ELF-1 (cell line): ENCODE measurements at regions not wholly inside any gene's neighbourhood (a gene's known extent, or its start where the extent isn't known, plus 50 kb on each side); places are given as distances from the start of the nearest gene placed in this dataset.
A peak's percentile ranks its signal among the peaks of the same experiment; 100 is the strongest.
"Not testable (repeated sequence)": the region's sequence is repeated elsewhere in the genome, so short reads cannot be mapped to it uniquely, and the experiment has no call there.

Experiments used
- DNase-seq: peaks from one replicate; pipeline ENCODE4 v3.0.0-alpha.2; 2016; ENCODE audit warnings: low read depth, low spot score

DNA sequence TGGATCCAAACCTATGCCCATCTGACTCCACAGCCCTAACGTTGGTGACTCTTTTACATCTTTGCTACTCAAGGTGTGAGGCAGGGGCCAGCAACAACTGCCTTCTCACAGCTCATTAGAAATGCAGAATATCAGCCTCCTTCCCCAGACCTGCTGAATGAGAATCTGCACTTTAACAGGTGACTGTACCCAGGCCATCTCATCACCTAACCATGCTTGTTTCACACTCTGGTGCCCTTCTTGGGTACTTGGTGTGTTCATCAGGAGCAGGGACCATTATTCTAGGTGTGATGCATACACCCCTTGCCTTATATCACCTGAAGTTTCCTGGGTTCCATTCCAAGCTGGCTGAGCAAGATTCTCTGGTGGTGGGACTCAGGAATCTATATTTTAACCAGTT lies 196.3 kb upstream of the LMCD1 start:
- no peak for DNase-seq

DNA sequence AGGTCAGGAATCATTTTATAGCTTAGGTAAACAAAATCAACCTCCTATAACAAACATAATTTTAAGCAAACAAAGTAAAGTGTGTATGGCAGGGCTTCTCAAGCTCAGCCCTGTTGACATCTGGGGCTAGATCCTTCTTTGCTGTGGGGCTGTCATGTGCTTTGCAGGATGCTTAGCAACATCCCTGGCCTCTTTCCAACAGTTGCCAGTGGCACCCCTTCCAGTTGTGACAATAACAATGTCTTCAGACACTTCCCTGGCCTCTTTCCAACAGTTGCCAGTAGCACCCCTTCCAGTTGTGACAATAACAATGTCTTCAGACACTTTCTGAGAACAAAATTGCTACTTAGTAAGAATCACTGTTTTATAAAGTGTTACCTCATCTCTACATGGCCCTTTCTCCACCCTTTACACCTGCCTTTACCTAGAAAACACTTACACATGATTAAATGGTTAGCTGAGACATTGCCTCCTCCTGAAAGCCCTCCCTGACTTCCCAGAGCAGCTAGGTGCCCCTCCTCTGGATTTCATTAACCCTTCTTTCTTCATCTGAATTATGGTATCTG lies 194.0 kb upstream of the LMCD1 start:
- DNase-seq, result no peak

DNA sequence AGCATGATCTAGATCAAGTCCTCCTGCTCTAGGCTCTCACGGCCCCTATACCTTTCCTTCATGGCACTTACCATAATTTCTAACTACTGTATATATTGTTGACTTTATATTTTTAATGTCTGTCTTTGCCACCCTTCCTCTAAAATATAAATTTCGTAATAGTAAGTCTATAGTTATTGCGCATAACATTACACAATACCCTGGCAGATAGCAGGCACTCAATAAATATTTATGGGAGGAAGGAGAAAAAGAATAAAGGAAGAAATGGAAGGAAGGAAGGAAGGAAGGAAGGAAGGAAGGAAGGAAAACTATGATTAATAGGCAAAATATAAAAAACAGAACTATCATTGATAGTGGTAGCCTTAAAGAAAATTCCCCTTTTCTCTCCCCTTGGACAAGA lies 190.3 kb upstream of the LMCD1 start:
- no peak for DNase-seq

DNA sequence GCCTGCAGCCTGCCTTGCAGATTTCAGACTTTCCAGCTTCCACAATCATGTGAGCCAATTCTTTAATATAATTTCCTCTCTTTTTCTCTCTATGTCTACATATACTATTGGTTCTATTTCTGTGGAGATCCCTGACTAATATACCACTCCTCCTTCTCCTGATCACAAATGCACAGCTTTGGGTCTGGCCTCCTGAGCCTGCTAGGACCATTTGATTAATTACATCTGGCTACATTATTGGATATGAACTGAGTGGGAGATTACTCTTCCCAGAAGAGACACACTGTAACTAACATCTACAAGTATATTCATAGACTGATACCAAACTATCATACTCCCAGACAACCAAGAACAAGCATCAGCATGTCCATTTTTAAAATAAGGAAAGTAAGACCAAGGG lies 188.9 kb upstream of the LMCD1 start:
- no peak for DNase-seq

DNA sequence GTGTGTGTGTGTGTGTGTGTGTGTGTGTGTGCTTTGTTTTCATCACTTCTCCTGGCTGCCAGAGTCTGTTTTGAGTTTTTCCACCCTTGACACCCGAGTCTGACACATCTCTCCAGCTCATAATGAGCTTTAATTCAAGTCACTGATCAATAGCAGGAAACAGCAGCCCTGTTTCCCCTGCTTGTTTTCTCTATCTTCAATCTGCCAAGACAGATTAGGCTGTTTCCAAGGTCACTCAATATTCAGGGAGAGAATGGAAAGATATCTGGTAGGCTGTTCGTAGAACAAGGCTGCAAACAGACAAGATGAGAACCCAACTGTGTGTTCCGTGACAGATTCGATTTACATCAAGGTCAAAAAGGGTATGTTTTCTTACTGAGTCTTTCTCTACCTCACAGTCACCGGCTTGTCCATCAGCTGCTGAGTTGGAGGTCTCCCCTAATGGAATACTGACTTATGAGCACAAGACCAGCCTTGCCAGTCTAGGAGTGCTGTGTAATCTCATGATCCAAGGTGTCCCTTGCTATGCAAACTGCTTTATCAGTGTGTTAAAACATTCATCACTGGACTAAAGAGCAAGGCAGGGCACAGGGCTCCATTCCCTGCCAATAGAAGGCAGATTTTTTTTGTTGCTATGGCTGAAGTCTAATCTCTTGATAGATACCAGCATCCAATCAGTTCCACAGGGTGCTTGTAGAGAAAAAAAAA lies 187.9 kb upstream of the LMCD1 start:
- no peak for DNase-seq

DNA sequence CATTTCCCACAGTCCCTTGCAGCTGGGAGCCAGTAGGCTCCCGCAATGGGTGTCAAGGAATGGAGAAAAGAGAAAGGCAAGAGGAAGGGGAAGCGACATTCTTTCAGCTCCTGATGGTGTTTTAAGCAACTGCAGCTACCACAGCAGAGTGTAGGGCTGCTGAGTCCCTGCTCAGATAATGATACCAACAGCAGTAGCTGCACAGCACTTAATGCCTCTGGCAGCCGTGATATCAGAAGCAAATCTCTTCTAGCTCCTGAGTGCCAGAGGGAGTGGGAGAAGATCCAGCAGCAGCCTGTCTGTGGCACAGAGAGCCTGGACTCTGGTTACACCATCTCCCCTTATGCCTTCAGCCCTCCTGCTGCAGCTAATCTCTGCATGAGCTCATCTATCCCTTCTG lies 186.1 kb upstream of the LMCD1 start:
- peak; percentile 8 for DNase-seq

DNA sequence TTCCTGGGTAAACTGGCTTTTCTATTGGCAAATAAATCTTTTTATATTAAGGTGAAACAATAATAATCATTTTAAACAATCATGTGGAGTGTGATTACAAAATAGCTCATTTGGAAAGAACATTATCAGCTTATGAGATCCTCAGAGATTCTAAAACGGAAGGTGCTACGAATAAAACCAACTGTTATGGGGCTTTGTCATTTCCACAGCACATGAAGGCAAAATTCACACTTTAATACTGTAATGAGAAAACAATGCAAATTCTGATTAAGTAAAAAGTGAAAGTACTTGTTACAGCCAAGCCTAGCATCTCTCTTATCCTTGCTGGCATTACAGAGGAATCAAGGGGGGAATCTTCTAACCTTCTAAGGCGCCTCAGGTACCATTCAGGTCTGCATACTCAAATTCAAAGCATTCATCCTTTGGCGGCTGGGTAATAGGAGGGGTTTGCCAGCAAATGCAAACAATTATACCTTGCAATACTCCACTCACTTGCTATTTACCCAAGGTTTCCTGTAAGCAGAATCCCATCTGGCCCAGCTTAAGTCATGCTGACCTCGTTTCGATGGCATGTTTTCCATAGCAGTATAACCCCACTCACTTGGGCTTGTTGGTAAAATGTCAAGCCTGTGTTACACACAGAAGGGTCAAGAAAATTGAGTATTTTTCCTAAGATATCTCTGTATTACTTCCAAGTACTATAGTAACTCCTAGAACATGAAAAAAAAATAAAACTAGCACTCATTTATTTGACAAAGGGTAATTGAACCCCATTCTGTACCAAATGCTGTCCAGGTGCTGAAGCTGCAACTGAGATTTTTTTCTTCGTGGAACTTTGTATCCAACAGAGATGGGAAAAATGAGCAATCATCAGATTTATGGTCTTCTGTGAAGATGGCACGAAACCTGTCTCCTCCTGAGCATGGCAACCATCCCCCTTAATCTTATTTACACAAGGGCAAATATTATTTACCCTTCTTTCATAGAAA lies 183.7 kb upstream of the LMCD1 start:
- DNase-seq, result no peak

DNA sequence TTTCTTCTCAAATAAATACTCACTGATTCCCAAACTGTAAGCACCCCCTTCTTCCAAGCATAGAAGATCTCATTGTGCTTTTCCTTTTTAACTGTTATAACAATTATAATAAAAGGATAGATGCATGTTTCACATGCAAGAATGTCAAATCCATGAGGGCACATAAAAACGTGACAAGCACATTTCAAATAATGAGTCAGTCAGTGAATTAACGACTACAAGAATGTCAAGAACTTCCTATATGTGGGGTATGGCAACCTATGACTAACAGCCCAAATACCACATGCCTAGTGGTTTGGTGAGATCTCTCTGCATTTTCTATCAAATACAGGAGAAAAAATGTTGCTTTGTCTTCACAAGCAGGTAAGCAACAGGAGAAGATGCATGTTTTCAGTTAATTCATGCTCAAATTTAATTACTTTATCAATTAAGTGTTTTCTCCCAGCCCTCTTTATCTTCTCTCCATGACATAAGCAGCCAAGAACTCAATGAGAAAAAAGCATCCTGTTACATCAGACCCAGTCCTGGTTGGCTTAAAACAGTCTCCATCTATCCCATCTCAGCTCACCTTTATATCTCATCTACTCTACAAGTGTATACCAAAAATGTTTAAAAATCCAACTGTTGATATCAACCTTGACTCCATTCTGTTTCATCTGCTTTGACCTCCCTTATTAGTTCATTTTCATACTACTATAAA lies 181.5 kb upstream of the LMCD1 start:
- no peak for DNase-seq

DNA sequence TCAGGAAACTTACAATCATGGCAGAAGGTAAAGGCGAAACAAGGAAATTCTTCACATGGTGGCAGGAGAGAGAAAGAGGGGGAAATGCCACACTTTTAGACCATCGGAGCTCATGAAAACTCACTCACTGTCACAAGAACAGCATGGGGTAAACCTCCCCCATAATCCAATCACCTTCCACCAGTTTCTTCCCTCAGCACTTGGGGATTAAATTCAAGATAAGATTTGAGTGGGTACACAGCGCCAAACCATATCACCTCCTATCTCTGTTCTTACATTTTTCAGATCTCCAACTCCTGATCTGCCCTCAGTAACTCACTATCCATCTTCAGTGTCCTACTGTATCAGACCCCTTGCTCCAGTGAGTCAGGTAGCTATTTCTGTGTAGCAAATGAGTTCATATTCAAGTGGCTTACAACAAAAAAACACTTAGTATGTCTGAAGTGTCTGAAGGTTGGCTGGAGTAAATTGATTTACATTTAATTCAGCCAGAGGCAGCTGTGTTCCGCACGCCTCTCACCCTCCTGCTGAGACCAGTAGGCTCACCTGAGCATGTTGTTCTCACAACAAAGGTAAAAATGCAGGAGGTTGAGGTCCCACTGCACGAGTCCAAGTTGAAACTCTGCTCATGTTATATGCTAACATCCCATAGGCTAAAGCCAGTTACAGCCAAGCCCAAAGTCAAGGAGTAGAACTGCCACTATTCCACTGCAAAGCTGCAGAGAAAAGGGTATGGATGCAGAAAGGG lies 180.7 kb upstream of the LMCD1 start:
- no peak for DNase-seq

DNA sequence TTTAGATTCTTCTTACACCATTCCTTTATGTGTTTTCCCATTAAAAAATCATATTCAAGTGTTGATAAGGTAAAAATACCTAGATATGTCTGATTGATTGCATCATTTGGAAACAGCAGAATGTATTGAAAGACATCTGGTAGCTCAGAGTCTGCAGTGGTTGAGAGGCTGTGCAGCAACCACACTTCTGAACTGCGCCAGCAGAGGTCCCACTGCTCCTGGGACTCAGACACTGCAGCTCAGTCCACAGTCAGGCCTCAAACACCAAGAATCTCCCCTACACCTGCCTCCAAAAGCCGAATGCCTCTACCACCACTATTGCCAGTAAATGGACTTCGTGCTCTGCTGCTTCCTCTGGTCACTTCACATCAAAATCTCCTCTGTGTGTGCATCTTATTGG lies 176.9 kb upstream of the LMCD1 start:
- DNase-seq, result peak; percentile 69

DNA sequence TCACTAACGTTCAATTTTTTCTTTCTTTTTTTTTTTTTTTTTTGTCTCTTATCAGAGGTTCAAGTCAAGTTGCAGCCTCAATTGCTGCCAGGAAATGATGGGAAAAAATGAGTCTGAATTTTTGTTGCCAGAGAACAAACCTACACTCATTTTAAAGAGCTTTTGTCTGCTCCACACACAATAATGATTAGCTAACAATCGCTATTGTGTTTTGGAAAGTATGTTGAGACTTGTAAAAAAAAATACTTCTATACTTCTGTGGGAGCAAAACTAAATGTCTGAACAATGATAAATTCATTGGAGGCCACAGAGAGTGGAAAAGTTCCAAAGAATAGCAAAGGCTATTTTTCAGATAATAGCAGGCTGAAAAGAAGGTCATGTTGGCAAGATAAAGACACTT lies 176.3 kb upstream of the LMCD1 start:
- no peak for DNase-seq

DNA sequence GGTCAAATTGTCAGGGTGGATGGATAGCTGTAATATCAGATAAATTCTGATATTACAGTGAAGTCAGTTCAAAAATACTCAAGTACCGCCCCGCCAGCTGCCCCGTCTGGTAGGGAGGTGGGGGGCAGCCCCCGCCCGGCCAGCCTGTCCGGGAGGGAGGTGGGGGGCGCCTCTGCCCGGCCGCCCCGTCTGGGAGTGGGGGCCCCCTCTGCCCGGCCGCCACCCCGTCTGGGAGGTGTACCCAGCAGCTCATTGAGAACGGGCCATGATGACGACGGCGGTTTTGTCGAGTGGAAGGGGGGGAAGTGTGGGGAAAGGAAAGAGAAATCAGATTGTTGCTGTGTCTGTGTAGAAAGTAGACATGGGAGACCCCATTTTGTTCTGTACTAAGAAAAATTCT lies 175.8 kb upstream of the LMCD1 start:
- DNase-seq, result not testable (repeated sequence)

DNA sequence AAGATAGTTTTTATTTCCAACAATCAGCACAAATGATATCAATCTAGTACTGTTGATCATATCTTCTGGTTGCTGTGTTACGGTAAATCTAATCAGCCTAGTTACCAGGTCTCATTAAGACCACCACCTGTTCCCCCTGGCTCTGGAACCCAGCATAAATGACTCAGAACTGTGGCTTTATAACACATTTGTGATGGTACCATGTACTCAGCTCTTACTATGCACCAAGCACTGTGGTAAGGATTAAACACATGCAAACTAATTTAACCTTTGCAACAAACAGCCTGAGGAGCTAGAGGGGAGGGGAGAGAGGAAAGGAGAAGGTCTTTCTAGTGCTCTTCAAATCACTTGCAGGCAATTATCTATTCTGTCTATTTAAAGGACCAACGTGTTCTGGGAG lies 173.9 kb upstream of the LMCD1 start:
- no peak for DNase-seq

DNA sequence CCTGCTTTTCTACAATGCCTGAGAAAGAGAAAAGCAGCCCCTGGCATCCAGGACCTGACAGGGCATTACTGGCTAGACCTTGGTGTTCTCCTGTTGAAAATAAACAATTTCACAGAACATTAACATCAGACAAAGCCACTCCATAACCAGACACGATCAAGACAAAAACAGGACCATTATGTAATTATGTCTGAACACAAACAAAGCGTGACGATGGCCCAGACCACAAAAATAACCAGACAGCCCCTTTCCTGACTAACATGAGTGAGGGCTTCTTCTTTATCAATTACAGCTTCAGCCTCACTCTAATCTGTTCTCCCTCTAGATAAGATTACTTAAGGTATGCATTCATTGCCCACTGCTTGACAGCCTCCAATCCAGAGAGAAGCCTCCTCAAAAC lies 172.7 kb upstream of the LMCD1 start:
- no peak for DNase-seq

DNA sequence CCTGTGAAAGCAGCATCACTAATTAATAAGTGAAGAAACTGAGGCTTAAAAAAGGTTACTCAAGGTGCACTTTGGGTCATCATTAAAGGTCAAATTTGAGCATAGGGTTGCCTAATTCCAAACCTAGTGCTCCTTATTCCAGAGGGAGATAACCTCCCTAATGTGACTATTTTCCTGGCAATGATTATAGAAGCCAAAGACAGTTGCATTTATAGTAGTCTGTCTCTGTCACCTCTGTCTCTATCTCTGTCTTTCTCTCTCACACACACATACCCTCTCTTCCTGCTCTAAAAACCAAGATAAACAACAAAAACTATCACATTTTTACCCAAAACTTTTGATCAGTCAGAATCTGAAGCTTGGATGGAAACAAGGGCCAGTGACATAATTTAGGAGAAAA lies 172.0 kb upstream of the LMCD1 start:
- no peak for DNase-seq

DNA sequence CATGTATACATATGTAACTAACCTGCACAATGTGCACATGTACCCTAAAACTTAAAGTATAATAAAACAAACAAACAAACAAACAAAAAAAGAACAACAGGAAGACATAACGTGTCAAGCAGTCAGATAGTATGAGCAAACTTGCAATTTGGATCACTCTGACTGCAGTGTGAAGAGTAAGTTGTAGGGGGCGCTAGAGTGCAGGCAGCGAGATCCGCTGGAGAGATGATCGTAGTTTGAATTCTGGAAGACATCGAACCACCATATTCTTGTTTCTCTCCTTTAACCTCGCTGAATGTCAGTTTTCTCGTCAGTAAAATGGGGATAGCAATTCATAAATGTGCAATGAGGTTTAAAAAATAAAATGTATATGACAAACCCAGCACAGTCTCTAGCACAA lies 165.2 kb upstream of the LMCD1 start:
- DNase-seq, result peak; percentile 20

DNA sequence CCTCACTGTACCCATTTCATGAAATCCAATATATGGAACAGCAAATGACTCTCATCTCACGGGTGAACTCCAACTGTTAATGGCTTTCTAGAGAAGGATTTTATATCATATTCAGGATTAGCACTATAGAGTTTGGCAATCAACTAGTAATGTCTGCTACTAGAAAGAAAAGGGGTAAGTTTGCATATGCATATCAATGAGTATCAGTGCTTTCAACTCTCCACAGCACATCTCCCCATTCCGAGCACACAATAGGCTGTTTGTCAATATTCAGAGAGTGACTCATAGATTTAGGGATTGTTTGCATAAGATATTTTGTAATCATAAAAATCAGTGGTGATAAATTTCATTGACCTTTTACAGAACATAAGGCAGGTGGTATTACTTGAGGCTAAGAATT lies 163.2 kb upstream of the LMCD1 start:
- DNase-seq, result no peak

DNA sequence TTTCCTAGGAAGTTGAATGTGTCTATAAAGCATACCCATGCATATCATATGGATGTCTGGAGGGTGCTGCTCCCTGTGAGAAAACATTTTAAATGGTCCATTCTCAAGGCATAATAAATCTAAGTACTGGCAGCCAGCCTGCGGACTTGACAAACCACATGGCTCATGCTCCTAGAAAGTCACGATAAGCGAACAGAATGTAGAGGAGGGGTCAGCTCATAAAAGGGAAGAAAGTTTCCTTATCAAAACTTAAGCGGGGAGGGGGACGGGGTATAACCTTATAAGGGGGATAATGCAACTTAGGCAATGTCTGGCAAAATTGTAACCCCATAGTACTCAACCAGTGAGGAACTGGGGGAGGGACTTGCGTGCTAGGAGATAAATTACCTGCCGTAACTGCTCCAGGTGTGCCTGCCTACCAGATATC lies 159.8 kb upstream of the LMCD1 start:
- DNase-seq, result no peak

DNA sequence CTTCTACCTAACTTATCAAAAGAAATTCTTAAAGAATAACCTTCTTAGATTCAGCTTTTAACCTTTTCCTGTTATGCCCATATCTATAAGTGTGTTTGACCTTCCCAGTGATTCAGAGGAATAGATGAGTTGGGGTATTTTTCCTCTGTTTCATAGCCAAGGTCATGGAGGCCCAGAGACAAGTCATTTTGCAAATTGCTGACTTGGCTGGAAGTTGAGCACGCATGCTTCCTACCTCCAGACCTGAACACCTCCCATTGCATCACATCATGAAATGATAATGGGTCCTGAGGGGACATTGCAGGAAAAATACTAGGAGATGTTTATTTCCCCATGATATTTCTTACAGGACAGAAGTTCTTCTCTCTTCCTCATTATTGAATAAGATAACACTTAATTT lies 158.6 kb upstream of the LMCD1 start:
- DNase-seq, result no peak

DNA sequence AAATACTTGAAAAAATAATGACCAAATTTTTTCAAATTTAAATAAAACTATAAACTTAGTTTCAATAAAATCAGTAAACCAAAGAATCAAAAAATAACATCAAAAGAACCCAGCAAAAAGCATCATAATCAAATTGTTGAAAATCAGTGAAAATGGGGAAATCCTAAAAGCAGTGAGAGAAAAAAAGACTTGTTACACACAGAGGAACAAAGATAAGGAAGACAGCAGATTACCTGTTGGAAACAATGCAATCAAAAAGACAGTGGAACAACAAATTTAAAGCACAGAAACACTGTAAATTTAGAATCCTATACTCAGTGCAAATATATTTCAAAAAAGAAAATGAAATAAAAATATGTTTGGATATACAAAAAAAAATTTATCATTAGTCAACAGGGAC lies 156.2 kb upstream of the LMCD1 start:
- no peak for DNase-seq

DNA sequence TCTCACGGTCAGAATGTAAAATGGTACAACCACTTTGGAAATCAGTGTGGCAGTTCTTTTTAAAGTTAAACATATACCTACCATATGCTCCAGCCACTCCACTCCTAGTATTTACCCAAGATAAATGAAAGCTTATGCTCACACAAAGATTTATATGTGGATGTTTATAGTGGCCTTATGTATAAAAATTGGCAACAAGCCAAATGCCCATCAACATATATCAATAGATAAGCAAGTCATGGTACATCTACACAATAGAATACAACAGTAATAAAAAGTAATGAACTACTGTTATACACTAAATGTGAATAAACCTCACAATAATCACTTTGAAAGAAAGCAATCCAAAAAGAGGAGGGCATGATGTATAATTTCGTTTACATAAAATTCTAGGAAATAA lies 153.5 kb upstream of the LMCD1 start:
- no peak for DNase-seq
